K562 (cell line): ENCODE measurements at regions not wholly inside any gene's neighbourhood (a gene's known extent, or its start where the extent isn't known, plus 50 kb on each side); places are given as distances from the start of the nearest gene placed in this dataset.

Experiments
- ATF7 ChIP-seq: fragments of 450-650 bp; IDR thresholded peaks from 2 replicates; pipeline ENCODE4 v1.7.1; 2014; ENCODE audit warnings: mild to moderate bottlenecking, moderate library complexity
- ELF1 ChIP-seq: fragments of 200-800 bp; sonication (Bioruptor generic); IDR thresholded peaks from 2 replicates; pipeline ENCODE4 v1.6.1; 2016; ENCODE audit warnings: missing genetic modification characterization, missing compliant biosample characterization
- JUN ChIP-seq, 2 experiments: sonication (generic) in 1 of 2; formaldehyde crosslinking in 1 of 2; IDR thresholded peaks; 2 replicates each; pipeline versions ENCODE4 v1.6.1 to v1.8.0; 2012 to 2022; ENCODE audit warnings: borderline replicate concordance in 2 of 2, mild to moderate bottlenecking in 2 of 2, improper control_type of control experiment in 1 of 2, low read depth in 1 of 2, low read length in 1 of 2, missing genetic modification reagents in 1 of 2
- MXI1 ChIP-seq: IDR thresholded peaks from 2 replicates; pipeline ENCODE4 v1.6.1; 2011; ENCODE audit warnings: low read depth, mild to moderate bottlenecking, improper control_type of control experiment, low read length
- NFRKB ChIP-seq: fragments of 450-650 bp; IDR thresholded peaks from 2 replicates; pipeline ENCODE4 v1.6.1; 2016; ENCODE audit warnings: low read depth
- POLR2A ChIP-seq: fragments of 450-650 bp; conservative IDR thresholded peaks from 2 replicates; pipeline ENCODE4 v1.6.1; 2016
- POLR2AphosphoS5 ChIP-seq: IDR thresholded peaks from 2 replicates; pipeline ENCODE4 v1.6.1; 2011; ENCODE audit warnings: mild to moderate bottlenecking, low read depth, low read length, moderate library complexity; ENCODE audit not compliant: control insufficient read depth, insufficient read depth
- TCF7L2 ChIP-seq: fragments of 150-350 bp; IDR thresholded peaks from 2 replicates; pipeline ENCODE4 v1.6.1; 2016; ENCODE audit warnings: low read depth, mild to moderate bottlenecking, low read length, moderate library complexity
- U2AF2 ChIP-seq: fragments of 200-400 bp; formaldehyde crosslinking; optimal IDR thresholded peaks from 2 replicates; pipeline ENCODE3; 2017; ENCODE audit warnings: low read depth, mild to moderate bottlenecking, low read length
- ZBTB26 ChIP-seq: fragments of 450-650 bp; formaldehyde crosslinking; IDR thresholded peaks from 2 replicates; pipeline ENCODE4 v1.4.0; 2022; ENCODE audit warnings: missing genetic modification characterization
- ZNF561 ChIP-seq: fragments of 450-650 bp; formaldehyde crosslinking; conservative IDR thresholded peaks from 2 replicates; pipeline ENCODE4 v1.4.0; 2020; ENCODE audit warnings: mild to moderate bottlenecking, moderate library complexity
- ZNF655 ChIP-seq: fragments of 250-450 bp; sonication (Bioruptor Pico); IDR thresholded peaks from 2 replicates; pipeline ENCODE4 v1.5.0; 2021
- TF ChIP-seq, protein P1 (sequence below), 3 experiments: IDR thresholded peaks in 2 of 3; conservative IDR thresholded peaks in 1 of 3; 2 replicates each; pipeline ENCODE4 v1.5.1; 2011 to 2012; ENCODE audit warnings: low read length in 3 of 3, mild to moderate bottlenecking in 3 of 3, control low read depth in 2 of 3, improper control_type of control experiment in 1 of 3, inconsistent platforms in 1 of 3, low read depth in 1 of 3, mixed read lengths in 1 of 3, moderate library complexity in 1 of 3; ENCODE audit not compliant: insufficient read depth in 2 of 3
- TF ChIP-seq, protein P2 (sequence below), 2 experiments: fragments of 450-650 bp in 1 of 2; sonication (generic) in 1 of 2; formaldehyde crosslinking in 1 of 2; IDR thresholded peaks in 1 of 2; conservative IDR thresholded peaks in 1 of 2; 2 replicates each; pipeline versions ENCODE4 v1.6.1 to v1.8.1; 2016 to 2023; ENCODE audit warnings: mild to moderate bottlenecking in 2 of 2, moderate library complexity in 2 of 2, inconsistent platforms in 1 of 2, missing genetic modification reagents in 1 of 2

GRCh38 chr7:118735441-118735840 is 510.9 kb downstream of the ANKRD7 start:
- TF ChIP-seq JUN (IDR thresholded peaks at IDR 0.05; ENCODE audit: borderline replicate concordance, low read depth, low read length) (no peak), JUN (CRISPR knock-in tag; IDR thresholded peaks at IDR 0.05; ENCODE audit: borderline replicate concordance) (no peak), ELF1 (tag) (no peak), NFRKB (no peak), U2AF2 (no peak), MXI1 (no peak), POLR2A (no peak), POLR2AphosphoS5 (no peak), ZNF561 (CRISPR knock-in tag) (no peak), ZBTB26 (CRISPR knock-in tag) (no peak), ATF7 (no peak), ZNF655 (CRISPR knock-in tag) (no peak), TCF7L2 (no peak)
- TF ChIP-seq, protein P1, sequence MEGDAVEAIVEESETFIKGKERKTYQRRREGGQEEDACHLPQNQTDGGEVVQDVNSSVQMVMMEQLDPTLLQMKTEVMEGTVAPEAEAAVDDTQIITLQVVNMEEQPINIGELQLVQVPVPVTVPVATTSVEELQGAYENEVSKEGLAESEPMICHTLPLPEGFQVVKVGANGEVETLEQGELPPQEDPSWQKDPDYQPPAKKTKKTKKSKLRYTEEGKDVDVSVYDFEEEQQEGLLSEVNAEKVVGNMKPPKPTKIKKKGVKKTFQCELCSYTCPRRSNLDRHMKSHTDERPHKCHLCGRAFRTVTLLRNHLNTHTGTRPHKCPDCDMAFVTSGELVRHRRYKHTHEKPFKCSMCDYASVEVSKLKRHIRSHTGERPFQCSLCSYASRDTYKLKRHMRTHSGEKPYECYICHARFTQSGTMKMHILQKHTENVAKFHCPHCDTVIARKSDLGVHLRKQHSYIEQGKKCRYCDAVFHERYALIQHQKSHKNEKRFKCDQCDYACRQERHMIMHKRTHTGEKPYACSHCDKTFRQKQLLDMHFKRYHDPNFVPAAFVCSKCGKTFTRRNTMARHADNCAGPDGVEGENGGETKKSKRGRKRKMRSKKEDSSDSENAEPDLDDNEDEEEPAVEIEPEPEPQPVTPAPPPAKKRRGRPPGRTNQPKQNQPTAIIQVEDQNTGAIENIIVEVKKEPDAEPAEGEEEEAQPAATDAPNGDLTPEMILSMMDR (IDR thresholded peaks at IDR 0.05 in 2 of 3, conservative IDR thresholded peaks at IDR 0.05 in 1 of 3; ENCODE audit: insufficient read depth in 2 of 3, low read depth in 1 of 3, low read length in 3 of 3): no peak
- TF ChIP-seq, protein P2, sequence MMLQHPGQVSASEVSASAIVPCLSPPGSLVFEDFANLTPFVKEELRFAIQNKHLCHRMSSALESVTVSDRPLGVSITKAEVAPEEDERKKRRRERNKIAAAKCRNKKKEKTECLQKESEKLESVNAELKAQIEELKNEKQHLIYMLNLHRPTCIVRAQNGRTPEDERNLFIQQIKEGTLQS (IDR thresholded peaks at IDR 0.05): no peak
- TF ChIP-seq, protein P2 (CRISPR knock-in tag; conservative IDR thresholded peaks at IDR 0.05): no peak
